Nephron progenitor cell (in vitro differentiated cells): ENCODE measurements at regions not wholly inside any gene's neighbourhood (a gene's known extent, or its start where the extent isn't known, plus 50 kb on each side); places are given as distances from the start of the nearest gene placed in this dataset.

Source experiments
- DNase-seq: peaks from one replicate; pipeline ENCODE4 v3.0.0; 2021
- H3K27ac Mint-ChIP-seq: 2 replicates; pipeline ENCODE4 v1.8.0; 2021; ENCODE audit warnings: mild to moderate bottlenecking, moderate library complexity, mixed read lengths
- H3K27me3 Mint-ChIP-seq: 2 replicates; pipeline ENCODE4 v1.8.0; 2021; ENCODE audit warnings: mild to moderate bottlenecking, low read depth, mixed read lengths; ENCODE audit not compliant: poor library complexity
- H3K36me3 Mint-ChIP-seq: 2 replicates; pipeline ENCODE4 v1.8.0; 2021; ENCODE audit warnings: low read depth, mixed read lengths
- H3K4me1 Mint-ChIP-seq: 2 replicates; pipeline ENCODE4 v1.8.0; 2021; ENCODE audit warnings: mixed read lengths
- H3K4me3 Mint-ChIP-seq: 2 replicates; pipeline ENCODE4 v1.8.0; 2021; ENCODE audit warnings: mild to moderate bottlenecking, moderate library complexity, mixed read lengths
- H3K9me3 Mint-ChIP-seq: 2 replicates; pipeline ENCODE4 v1.8.0; 2021; ENCODE audit warnings: mild to moderate bottlenecking, moderate library complexity, mixed read lengths
- CTCF ChIP-seq: fragments of 200-600 bp; sonication (generic); IDR thresholded peaks from 2 replicates; pipeline ENCODE4 v1.5.0; 2021; ENCODE audit warnings: antibody characterized with exemption

GRCh38 chr16:60458255-60458654 lies 1578.0 kb downstream of the CDH8 start:
- Mint-ChIP-seq H3K4me3 (no peak overlapping the region), H3K27me3 (no peaks in the 10 kb centered on the region)
- no peak for DNase-seq

GRCh38 chr16:60452646-60453045 lies 1583.6 kb downstream of the CDH8 start:
- Mint-ChIP-seq H3K4me3 (no peak overlapping the region), H3K27me3 (no peaks in the 10 kb centered on the region), H3K4me1 (no peaks in the 10 kb centered on the region), H3K27ac (no peak overlapping the region), H3K9me3 (peaks cover 4% of the 10 kb centered on the region), H3K36me3 (no peaks in the 10 kb centered on the region)
- DNase-seq: no peak
- no peak for TF ChIP-seq CTCF

More at GRCh38 chr16:60458255-60458654, 1578.0 kb downstream of the CDH8 start:
- no peak for TF ChIP-seq CTCF
- H3K36me3 Mint-ChIP-seq: no peaks in the 10 kb centered on the region
- H3K9me3 Mint-ChIP-seq: peaks cover 8% of the 10 kb centered on the region
- no peak overlapping the region for H3K27ac Mint-ChIP-seq
- no peaks in the 10 kb centered on the region for H3K4me1 Mint-ChIP-seq

- Mint-ChIP-seq H3K4me1 (no peaks in the 10 kb centered on the region), H3K4me3 (no peak overlapping the region), H3K27me3 (no peaks in the 10 kb centered on the region), H3K9me3 (no peaks in the 10 kb centered on the region), H3K27ac (no peak overlapping the region), H3K36me3 (no peaks in the 10 kb centered on the region)
- no peak for TF ChIP-seq CTCF
- no peak for DNase-seq
Measured at GRCh38 chr16:60438894-60439293, 1597.3 kb downstream of the CDH8 start.

GRCh38 chr16:60432472-60432871 lies 1603.8 kb downstream of the CDH8 start:
- Mint-ChIP-seq H3K27ac (no peak overlapping the region), H3K36me3 (no peaks in the 10 kb centered on the region), H3K4me3 (no peak overlapping the region), H3K4me1 (no peaks in the 10 kb centered on the region), H3K9me3 (no peaks in the 10 kb centered on the region), H3K27me3 (no peaks in the 10 kb centered on the region)
- no peak for TF ChIP-seq CTCF
- no peak for DNase-seq

GRCh38 chr16:60419859-60420258 lies 1616.4 kb downstream of the CDH8 start:
- H3K4me3 Mint-ChIP-seq: no peak overlapping the region
- H3K9me3 Mint-ChIP-seq: no peaks in the 10 kb centered on the region
- H3K27me3 Mint-ChIP-seq: no peaks in the 10 kb centered on the region
- DNase-seq: no peak
- H3K27ac Mint-ChIP-seq: no peak overlapping the region
- H3K36me3 Mint-ChIP-seq: no peaks in the 10 kb centered on the region
- no peaks in the 10 kb centered on the region for H3K4me1 Mint-ChIP-seq
- no peak for TF ChIP-seq CTCF

- H3K4me3 Mint-ChIP-seq: no peak overlapping the region
- DNase-seq: no peak
- TF ChIP-seq CTCF: no peak
- H3K27ac Mint-ChIP-seq: no peak overlapping the region
- no peaks in the 10 kb centered on the region for H3K4me1 Mint-ChIP-seq
- H3K36me3 Mint-ChIP-seq: no peaks in the 10 kb centered on the region
- no peaks in the 10 kb centered on the region for H3K9me3 Mint-ChIP-seq
- H3K27me3 Mint-ChIP-seq: no peaks in the 10 kb centered on the region
Measured at GRCh38 chr16:60414613-60415012, 1621.6 kb downstream of the CDH8 start.
